ENCODE measurements at regions not wholly inside any gene's neighbourhood (a gene's known extent, or its start where the extent isn't known, plus 50 kb on each side); places are given as distances from the start of the nearest gene placed in this dataset.

DNA sequence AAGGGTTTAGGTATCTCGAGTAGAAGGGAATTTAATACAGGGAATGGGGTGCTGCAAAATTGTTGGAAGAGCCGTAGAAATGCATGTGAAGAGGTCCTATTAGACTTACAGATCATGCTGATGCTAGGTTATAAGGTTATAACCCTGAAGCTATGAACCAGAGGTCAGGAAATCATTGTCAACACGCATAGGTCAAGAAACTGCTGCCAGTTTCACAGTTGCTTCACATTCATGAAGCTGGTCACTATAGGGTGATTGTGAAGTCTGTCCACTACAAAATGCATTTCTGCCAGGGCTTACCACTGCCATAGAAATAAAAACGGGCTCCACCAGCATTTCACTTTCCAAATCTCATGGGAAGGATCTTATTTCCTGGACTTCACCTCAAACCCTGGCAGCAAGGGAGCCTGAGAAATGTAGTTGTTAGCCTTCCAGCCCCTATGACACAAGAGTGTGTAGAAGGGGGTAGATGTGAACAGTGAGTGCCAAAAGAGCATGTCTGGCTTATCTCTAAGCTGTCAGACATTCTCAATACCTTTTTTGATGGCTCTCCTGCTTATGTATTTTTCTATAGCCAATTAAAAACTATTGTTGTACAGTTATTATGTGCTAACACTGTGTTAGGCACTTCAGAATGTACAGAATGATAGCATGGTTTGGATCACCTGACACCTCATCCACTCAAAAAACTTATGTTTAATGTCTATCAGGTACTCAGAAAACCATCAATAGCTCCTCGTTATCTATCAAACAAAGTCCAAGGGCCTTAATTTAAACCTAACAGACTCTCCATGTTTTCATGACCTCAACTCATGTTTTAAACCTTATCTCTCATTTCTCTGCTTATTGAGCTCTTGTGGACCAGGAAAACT is 148.3 kb upstream of the TSC22D2 start:
- Histone ChIP-seq H3K9ac (replicated peaks in 1 of 4; ENCODE audit: extremely low read depth in 1 of 4, low read depth in 3 of 4, low read length in 3 of 4) (no peak overlapping the region), H3K4me1 (replicated peaks in 1 of 4; ENCODE audit: control insufficient read depth in 3 of 4, insufficient read depth in 4 of 4, low read length in 3 of 4) (no peaks in the 10 kb centered on the region), H3K4me3 (ENCODE audit: extremely low read depth in 1 of 4, insufficient read depth in 2 of 4, low read depth in 3 of 4, low read length in 4 of 4) (no peak overlapping the region), H3K18ac (ENCODE audit: extremely low read depth, low read length) (no peak overlapping the region), H2BK15ac (ENCODE audit: low read length) (no peak overlapping the region), H2BK12ac (ENCODE audit: low read depth, low read length) (no peak overlapping the region), H3K4me2 (ENCODE audit: insufficient read depth in 1 of 2, low read depth in 2 of 2, low read length in 2 of 2) (no peak overlapping the region), H3K4ac (replicated peaks; ENCODE audit: insufficient read length, low read depth, low read length) (no peak overlapping the region), H4K20me1 (replicated peaks in 1 of 2; ENCODE audit: control insufficient read depth in 1 of 2, insufficient read depth in 2 of 2, low read length in 2 of 2) (no peaks in the 10 kb centered on the region), H3K79me2 (ENCODE audit: control insufficient read depth in 1 of 2, insufficient read depth in 2 of 2, low read length in 2 of 2) (no peaks in the 10 kb centered on the region), H2BK20ac (ENCODE audit: low read length) (no peak overlapping the region), H2AK5ac (ENCODE audit: low read depth, low read length) (no peak overlapping the region), H4K91ac (replicated peaks; ENCODE audit: insufficient read length, low read length) (no peak overlapping the region), H3K36me3 (ENCODE audit: control insufficient read depth in 2 of 4, insufficient read depth in 4 of 4, low read length in 3 of 4) (no peaks in the 10 kb centered on the region), H3K27me3 (replicated peaks in 1 of 4; ENCODE audit: control insufficient read depth in 3 of 4, extremely low read depth in 1 of 4, insufficient read depth in 3 of 4, low read length in 3 of 4) (peaks cover 0 to 1% (median 0%) of the 10 kb centered on the region in 4 experiments; a peak in 1 of 7 replicates), H3K14ac (ENCODE audit: insufficient read length) (no peak overlapping the region), H2BK5ac (ENCODE audit: low read depth, low read length) (no peak overlapping the region), H2AFZ (ENCODE audit: low read length) (no peak overlapping the region), H4K5ac (ENCODE audit: insufficient read length, low read depth, low read length) (no peak overlapping the region), H3K79me1 (ENCODE audit: low read depth, low read length) (no peaks in the 10 kb centered on the region), H3K23ac (ENCODE audit: insufficient read length) (no peak overlapping the region), H4K8ac (ENCODE audit: extremely low read depth, insufficient read depth, low read length) (no peak overlapping the region), H2BK120ac (replicated peaks; ENCODE audit: low read depth, low read length) (no peak overlapping the region), H3K56ac (replicated peaks; ENCODE audit: insufficient read length, low read depth, low read length) (no peak overlapping the region), H3K27ac (ENCODE audit: low read depth, low read length) (no peak overlapping the region), H3K23me2 (ENCODE audit: low read depth, low read length) (no peaks in the 10 kb centered on the region), H3K9me3 (ENCODE audit: insufficient read depth in 2 of 2, low read depth in 1 of 2, low read length in 1 of 2) (no peaks in the 10 kb centered on the region)
- POLR2A ChIA-PET (ENCODE audit: partially characterized antibody): no interaction called here
- CTCF ChIA-PET (ENCODE audit: partially characterized antibody): interaction anchor here (0.7 to 3.0 kb wide), 5 partner anchors 12 to 80 kb away, joined by 3 to 10 read pairs (median 3); no protein-coding TSS in a partner anchor
- no peak for DNase-seq (ENCODE audit: low read depth in 1 of 2, low spot score in 2 of 2)
- TF ChIP-seq SRF (IDR thresholded peaks at IDR 0.05; ENCODE audit: low read depth, low read length) (no peak), RBBP5 (IDR thresholded peaks at IDR 0.05; ENCODE audit: borderline replicate concordance, low read depth, low read length) (no peak), PHF8 (conservative IDR thresholded peaks at IDR 0.05; ENCODE audit: low read depth, low read length) (no peak), SP2 (IDR thresholded peaks at IDR 0.05; ENCODE audit: low read length) (no peak), RXRA (IDR thresholded peaks at IDR 0.05; ENCODE audit: insufficient read depth, low read depth, low read length) (no peak)
- no peak for FAIRE-seq
- 88% methylated on average over 5 of the region's 5 CpGs; no CpG with 5 or more reads in 1 of the 2 experiments for WGBS, 2 experiments (ENCODE audit: extremely low coverage in 1 of 2, insufficient coverage in 1 of 2, insufficient read length in 1 of 2, insufficient replicate concordance in 2 of 2, low coverage in 1 of 2, low lambda C conversion rate in 2 of 2, missing lambda C conversion rate in 1 of 2)
